Fibroblast of skin of left biceps (primary cell): ENCODE measurements at regions not wholly inside any gene's neighbourhood (a gene's known extent, or its start where the extent isn't known, plus 50 kb on each side); places are given as distances from the start of the nearest gene placed in this dataset.
A peak's percentile ranks its signal among the peaks of the same experiment; 100 is the strongest.

Experiments
- DNase-seq, 2 experiments: peaks; one replicate each; pipeline ENCODE4 v3.0.0-alpha.2; 2013; ENCODE audit warnings: low read depth in 2 of 2

- no peak for DNase-seq
Observed at GRCh38 chr13:105984646-105985045, 550.8 kb downstream of the EFNB2 start.

- no peak for DNase-seq
Observed at GRCh38 chr13:105984236-105984635, 551.2 kb downstream of the EFNB2 start.

GRCh38 chr13:105982219-105982930 lies 553.1 kb downstream of the EFNB2 start:
- no peak for DNase-seq

- DNase-seq: peak in 1 of 2 experiments; percentile 33
Observed at GRCh38 chr13:105979131-105980011, 556.1 kb downstream of the EFNB2 start.

GRCh38 chr13:105974380-105974779 lies 561.1 kb downstream of the EFNB2 start:
- no peak for DNase-seq

- peak in 1 of 2 experiments; percentile 47 for DNase-seq
Observed at GRCh38 chr13:105972811-105973590, 562.5 kb downstream of the EFNB2 start.

GRCh38 chr13:105972306-105972721 lies 563.1 kb downstream of the EFNB2 start:
- no peak for DNase-seq

GRCh38 chr13:105971738-105972137 lies 563.7 kb downstream of the EFNB2 start:
- DNase-seq: no peak

GRCh38 chr13:105971312-105971711 lies 564.1 kb downstream of the EFNB2 start:
- DNase-seq: no peak

- peak in 1 of 2 experiments; percentile 61 for DNase-seq
Observed at GRCh38 chr13:105969761-105970160, 565.7 kb downstream of the EFNB2 start.

- DNase-seq: no peak
Observed at GRCh38 chr13:105965910-105966309, 569.6 kb downstream of the EFNB2 start.

GRCh38 chr13:105962080-105962479 lies 573.4 kb downstream of the EFNB2 start:
- no peak for DNase-seq

GRCh38 chr13:105961438-105961837 lies 574.0 kb downstream of the EFNB2 start:
- no peak for DNase-seq

- DNase-seq: no peak
Observed at GRCh38 chr13:105960326-105960725, 575.1 kb downstream of the EFNB2 start.

- DNase-seq: no peak
Observed at GRCh38 chr13:105959876-105960275, 575.6 kb downstream of the EFNB2 start.

- no peak for DNase-seq
Observed at GRCh38 chr13:105957769-105958438, 577.6 kb downstream of the EFNB2 start.

- no peak for DNase-seq
Observed at GRCh38 chr13:105956921-105957320, 578.5 kb downstream of the EFNB2 start.

GRCh38 chr13:105952973-105953290 lies 582.5 kb downstream of the EFNB2 start:
- no peak for DNase-seq

GRCh38 chr13:105952233-105952972 lies 583.1 kb downstream of the EFNB2 start:
- no peak for DNase-seq

- DNase-seq: no peak
Observed at GRCh38 chr13:105948143-105948542, 587.3 kb downstream of the EFNB2 start.

GRCh38 chr13:105940882-105941281 lies 594.6 kb downstream of the EFNB2 start:
- no peak for DNase-seq
